Inferior parietal cortex (tissue), 1 donor: ENCODE measurements at regions not wholly inside any gene's neighbourhood (a gene's known extent, or its start where the extent isn't known, plus 50 kb on each side); places are given as distances from the start of the nearest gene placed in this dataset.
A peak's percentile ranks its signal among the peaks of the same experiment; 100 is the strongest.
"Not testable (repeated sequence)": the region's sequence is repeated elsewhere in the genome, so short reads cannot be mapped to it uniquely, and the experiment has no call there.

Experiments
- DNase-seq: peaks from one replicate; pipeline ENCODE4 v3.0.0-alpha.2; 2016; ENCODE audit errors: extremely low spot score

GRCh38 chr16:31581065-31581464 lies 53.4 kb downstream of the AHSP start:
- DNase-seq, result not testable (repeated sequence)

- DNase-seq, result not testable (repeated sequence)
Observed at GRCh38 chr16:31601737-31602384, 74.2 kb downstream of the AHSP start.

- DNase-seq, result no peak
Observed at GRCh38 chr16:31618130-31618529, 90.4 kb downstream of the AHSP start.

GRCh38 chr16:31636433-31636832 lies 108.7 kb downstream of the AHSP start:
- DNase-seq, result no peak

- DNase-seq, result no peak
Observed at GRCh38 chr16:31641279-31641678, 113.6 kb downstream of the AHSP start.

- not testable (repeated sequence) for DNase-seq
Observed at GRCh38 chr16:31655674-31656073, 128.0 kb downstream of the AHSP start.

- DNase-seq, result no peak
Observed at GRCh38 chr16:31664683-31665482, 137.2 kb downstream of the AHSP start.

- no peak for DNase-seq
Observed at GRCh38 chr16:31674686-31675085, 147.0 kb downstream of the AHSP start.

GRCh38 chr16:31676731-31677130 lies 149.0 kb downstream of the AHSP start:
- DNase-seq, result no peak

GRCh38 chr16:31678649-31679325 lies 151.1 kb downstream of the AHSP start:
- DNase-seq, result no peak

GRCh38 chr16:31689331-31689730 lies 161.6 kb downstream of the AHSP start:
- DNase-seq, result not testable (repeated sequence)

GRCh38 chr16:31692338-31692737 lies 164.6 kb downstream of the AHSP start:
- not testable (repeated sequence) for DNase-seq

GRCh38 chr16:31693733-31694132 lies 166.0 kb downstream of the AHSP start:
- no peak for DNase-seq

- no peak for DNase-seq
Observed at GRCh38 chr16:31694461-31694860, 166.8 kb downstream of the AHSP start.

- no peak for DNase-seq
Observed at GRCh38 chr16:31695667-31696066, 168.0 kb downstream of the AHSP start.

- peak; percentile 43 for DNase-seq
Observed at GRCh38 chr16:31696968-31697743, 169.5 kb downstream of the AHSP start.

GRCh38 chr16:31697744-31698125 lies 170.0 kb downstream of the AHSP start:
- no peak for DNase-seq

GRCh38 chr16:31698901-31699300 lies 171.2 kb downstream of the AHSP start:
- DNase-seq, result no peak

GRCh38 chr16:31699601-31700000 lies 171.9 kb downstream of the AHSP start:
- no peak for DNase-seq

GRCh38 chr16:31700200-31700529 lies 172.5 kb downstream of the AHSP start:
- DNase-seq, result no peak

GRCh38 chr16:31700530-31701388 lies 172.8 kb upstream of the ZNF267 start:
- DNase-seq, result peak; percentile 72
